Upper lobe of right lung (tissue), 1 donor: ENCODE measurements at regions not wholly inside any gene's neighbourhood (a gene's known extent, or its start where the extent isn't known, plus 50 kb on each side); places are given as distances from the start of the nearest gene placed in this dataset.

ENCODE experiments used
- ATAC-seq: fragments of 200-7000 bp; cut with Tn5 transposase; one replicate; pipeline ENCODE4 v1.9.1; 2020; ENCODE audit warnings: mild to moderate bottlenecking, moderate library complexity
- DNase-seq: peaks from one replicate; pipeline ENCODE4 v3.0.0-alpha.2; 2020
- H3K27ac ChIP-seq: fragments of 200-600 bp; one replicate; pipeline ENCODE4 v1.8.0; 2022
- H3K27me3 ChIP-seq: fragments of 200-600 bp; one replicate; pipeline ENCODE4 v1.8.0; 2022; ENCODE audit warnings: mild to moderate bottlenecking
- H3K36me3 ChIP-seq: fragments of 200-600 bp; one replicate; pipeline ENCODE4 v1.8.0; 2022
- H3K4me1 ChIP-seq: fragments of 200-600 bp; one replicate; pipeline ENCODE4 v1.8.0; 2022
- H3K4me3 ChIP-seq: fragments of 200-600 bp; one replicate; pipeline ENCODE4 v1.8.0; 2022; ENCODE audit warnings: mild to moderate bottlenecking
- H3K9me3 ChIP-seq: fragments of 200-600 bp; one replicate; pipeline ENCODE4 v1.8.0; 2022
- CTCF ChIP-seq: fragments of 200-600 bp; IDR thresholded peaks from one replicate; pipeline ENCODE4 v1.8.0; 2022; ENCODE audit warnings: antibody characterized with exemption
- intact Hi-C: fragments of 100-400 bp; cut with DNase I; formaldehyde crosslinking; loops from one replicate; pipeline ENCODE4 v1.11.0; 2022
- donor health status: DM: no; HTN: yes; CAD: no; lungs with severe emphysema.

- DNase-seq, result peak; percentile 56
- no peak overlapping the region for H3K4me3 ChIP-seq
- ATAC-seq, result peak; percentile 5
- no peaks in the 10 kb centered on the region for H3K36me3 ChIP-seq
- TF ChIP-seq CTCF, result no peak
- no peaks in the 10 kb centered on the region for H3K9me3 ChIP-seq
- intact Hi-C loops, result no loop called here
- H3K4me1 ChIP-seq, result no peaks in the 10 kb centered on the region
- no peaks in the 10 kb centered on the region for H3K27me3 ChIP-seq
- H3K27ac ChIP-seq, result no peak overlapping the region
Measured at GRCh38 chr22:49616356-49617231, 211.1 kb downstream of the BRD1 start.

- Histone ChIP-seq H3K36me3 (no peaks in the 10 kb centered on the region), H3K4me3 (no peak overlapping the region), H3K27ac (no peak overlapping the region), H3K9me3 (no peaks in the 10 kb centered on the region), H3K4me1 (no peaks in the 10 kb centered on the region), H3K27me3 (no peaks in the 10 kb centered on the region)
- intact Hi-C loops, result no loop called here
- TF ChIP-seq CTCF, result no peak
- DNase-seq, result peak; percentile 52
- peak; percentile 9 for ATAC-seq
Measured at GRCh38 chr22:49614966-49615965, 212.4 kb downstream of the BRD1 start.

GRCh38 chr22:49613511-49614270 is 214.0 kb downstream of the BRD1 start:
- TF ChIP-seq CTCF, result no peak
- ATAC-seq (no peak), DNase-seq (peak; percentile 41)
- Histone ChIP-seq H3K27me3 (no peaks in the 10 kb centered on the region), H3K4me1 (no peaks in the 10 kb centered on the region), H3K4me3 (no peak overlapping the region), H3K27ac (no peak overlapping the region), H3K9me3 (no peaks in the 10 kb centered on the region), H3K36me3 (no peaks in the 10 kb centered on the region)
- intact Hi-C loops, result no loop called here

- Histone ChIP-seq H3K27ac (no peak overlapping the region), H3K4me1 (no peaks in the 10 kb centered on the region), H3K4me3 (no peak overlapping the region), H3K27me3 (no peaks in the 10 kb centered on the region), H3K36me3 (no peaks in the 10 kb centered on the region), H3K9me3 (no peaks in the 10 kb centered on the region)
- ATAC-seq (no peak), DNase-seq (peak; percentile 52)
- intact Hi-C loops, result no loop called here
- no peak for TF ChIP-seq CTCF
Measured at GRCh38 chr22:49613108-49613507, 214.6 kb downstream of the BRD1 start.

GRCh38 chr22:49609207-49609876 is 218.3 kb downstream of the BRD1 start:
- intact Hi-C loops, result no loop called here
- H3K4me3 ChIP-seq, result no peak overlapping the region
- no peak overlapping the region for H3K27ac ChIP-seq
- no peaks in the 10 kb centered on the region for H3K27me3 ChIP-seq
- no peaks in the 10 kb centered on the region for H3K9me3 ChIP-seq
- no peak for TF ChIP-seq CTCF
- H3K4me1 ChIP-seq, result no peaks in the 10 kb centered on the region
- no peaks in the 10 kb centered on the region for H3K36me3 ChIP-seq
- DNase-seq, result peak; percentile 48
- ATAC-seq, result no peak
